ENCODE measurements at regions not wholly inside any gene's neighbourhood (a gene's known extent, or its start where the extent isn't known, plus 50 kb on each side); places are given as distances from the start of the nearest gene placed in this dataset.

GRCh38 chr9:82346040-82346439, 357.5 kb downstream of the SPATA31D1 start:
- DNase-seq (ENCODE audit: extremely low read depth in 1 of 4, low spot score in 3 of 4) (no peak), FAIRE-seq (no peak), ATAC-seq (no peak)
- POLR2A ChIA-PET: no interaction called here
- no peaks in the 10 kb centered on the region for H4K20me1 ChIP-seq (replicated peaks; ENCODE audit: control insufficient read depth, insufficient read depth, low read length)
- no peaks in the 10 kb centered on the region for H3K4me1 ChIP-seq (replicated peaks in 1 of 2; ENCODE audit: control insufficient read depth in 2 of 2, insufficient read depth in 2 of 2, low read length in 2 of 2)
- H3K79me2 ChIP-seq (ENCODE audit: control insufficient read depth, insufficient read depth, low read length): no peaks in the 10 kb centered on the region
- BruUV-seq (replicated peaks): no TSS peak
- H3K27ac ChIP-seq (ENCODE audit: extremely low read depth, low read depth, low read length): no peak overlapping the region
- no peaks in the 10 kb centered on the region for H3K9me3 ChIP-seq (replicated peaks; ENCODE audit: control insufficient read depth, insufficient read depth, low read depth, low read length)
- no peaks in the 10 kb centered on the region for H3K36me3 ChIP-seq (ENCODE audit: control insufficient read depth, insufficient read depth, low read length)
- H3K27me3 ChIP-seq (ENCODE audit: control insufficient read depth in 2 of 2, insufficient read depth in 2 of 2, low read length in 2 of 2): no peaks in the 10 kb centered on the region
- in situ Hi-C loops (cut with MboI) (no loop called here), intact Hi-C loops (cut with micrococcal nuclease) (no loop called here)
- no peak overlapping the region for H2AFZ ChIP-seq (ENCODE audit: low read depth, low read length)
- TF ChIP-seq ZFP36 (IDR thresholded peaks at IDR 0.05; ENCODE audit: low read depth, low read length, partially characterized antibody): peak; percentile 71
- TF ChIP-seq, protein P1, sequence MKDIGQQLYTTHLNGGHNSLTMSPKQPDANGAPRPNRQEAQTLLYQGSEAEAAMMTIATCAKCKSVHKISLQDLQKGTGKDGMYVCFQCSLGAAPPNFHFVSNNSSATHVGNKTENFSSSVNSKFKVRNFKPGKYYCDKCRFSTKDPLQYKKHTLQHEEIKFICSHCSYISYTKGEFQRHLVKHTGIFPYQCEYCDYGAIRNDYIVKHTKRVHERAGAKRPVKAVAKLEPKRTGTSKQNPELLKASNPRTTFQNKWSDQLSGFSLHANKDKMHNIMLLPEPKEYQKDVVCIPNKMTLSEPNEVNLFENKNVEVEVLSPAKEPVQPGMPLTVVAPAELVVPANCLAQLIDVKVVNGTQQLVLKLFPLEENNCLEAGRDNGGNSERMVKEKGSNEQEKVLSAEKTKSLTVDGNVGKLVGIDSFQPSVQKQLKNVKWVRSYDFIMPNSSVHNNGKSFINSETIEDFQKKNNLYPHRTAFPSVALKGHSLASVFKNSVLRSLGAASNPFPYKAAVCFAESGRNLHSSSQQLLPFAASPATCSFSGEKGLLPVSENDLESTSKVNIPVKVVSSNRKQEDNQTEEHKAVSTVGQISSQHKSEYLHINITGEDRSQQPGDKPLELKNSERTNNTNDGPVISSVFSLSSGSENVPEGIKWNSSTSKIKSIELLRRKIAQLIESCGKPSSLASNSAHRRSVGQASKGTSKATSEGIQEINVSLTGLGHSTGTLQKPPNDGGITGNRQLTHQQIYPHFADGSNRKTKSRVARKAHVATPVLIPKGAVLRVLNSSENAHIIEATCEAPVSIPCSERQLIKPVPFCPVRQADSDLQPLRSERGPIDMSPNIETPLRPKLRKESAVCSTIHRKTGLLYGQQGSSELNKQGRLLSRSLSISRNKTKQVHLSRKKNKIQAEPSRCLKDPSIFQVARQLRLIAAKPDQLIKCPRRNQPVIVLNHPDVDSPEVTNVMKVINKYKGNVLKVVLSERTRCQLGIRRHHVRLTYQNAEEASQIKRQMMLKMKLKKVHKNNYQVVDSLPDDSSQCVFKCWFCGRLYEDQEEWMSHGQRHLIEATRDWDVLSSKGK (CRISPR knock-in tag; IDR thresholded peaks at IDR 0.05): no peak
- TF ChIP-seq ZNF75A (CRISPR knock-in tag; IDR thresholded peaks at IDR 0.05): no peak
- H3K4me2 ChIP-seq (ENCODE audit: insufficient read depth, low read length): no peak overlapping the region
- H3K4me3 ChIP-seq: no peak overlapping the region
- 0% methylated on average over 2 of the region's 2 CpGs for WGBS (ENCODE audit: insufficient coverage, low coverage, missing lambda C conversion rate)
- H3K9ac ChIP-seq (ENCODE audit: insufficient read depth in 1 of 2, low read depth in 2 of 2, low read length in 2 of 2): no peak overlapping the region
- H3K9me1 ChIP-seq (ENCODE audit: control insufficient read depth, insufficient read depth, low read length): no peaks in the 10 kb centered on the region
- CTCF ChIA-PET (ENCODE audit: low intra/inter-chr PET ratio): no interaction called here

Data from K562 (cell line).